WERI-Rb-1 (cell line): ENCODE measurements at regions not wholly inside any gene's neighbourhood (a gene's known extent, or its start where the extent isn't known, plus 50 kb on each side); places are given as distances from the start of the nearest gene placed in this dataset.

Experiments used
- DNase-seq: peaks from one replicate; pipeline ENCODE4 v3.0.0-alpha.2; 2020
- H3K27ac ChIP-seq: fragments of 250-450 bp; sonication (Bioruptor Pico); 2 replicates; pipeline ENCODE4 v1.5.1; 2020; ENCODE audit warnings: mild to moderate bottlenecking, moderate library complexity
- H3K27me3 ChIP-seq: fragments of 250-450 bp; sonication (Bioruptor Pico); 2 replicates; pipeline ENCODE4 v1.5.1; 2021; ENCODE audit warnings: mild to moderate bottlenecking, low read depth, moderate library complexity; ENCODE audit not compliant: insufficient read depth, severe bottlenecking
- H3K36me3 ChIP-seq: fragments of 250-450 bp; sonication (Bioruptor Pico); 2 replicates; pipeline ENCODE4 v1.5.1; 2020; ENCODE audit warnings: mild to moderate bottlenecking, moderate library complexity
- H3K4me3 ChIP-seq: 2 replicates; pipeline ENCODE4 v1.5.1; 2011; ENCODE audit warnings: low read depth, mild to moderate bottlenecking, control low read depth, low read length
- H3K9me3 ChIP-seq: fragments of 250-450 bp; sonication (Bioruptor Pico); 2 replicates; pipeline ENCODE4 v1.5.1; 2021; ENCODE audit warnings: mild to moderate bottlenecking, moderate library complexity; ENCODE audit not compliant: severe bottlenecking
- CTCF ChIP-seq: IDR thresholded peaks from 2 replicates; pipeline ENCODE4 v1.5.1; 2011; ENCODE audit warnings: low read depth, mild to moderate bottlenecking, control low read depth, inconsistent platforms, low read length

GRCh38 chr3:73820431-73820830 lies 195.7 kb upstream of the PDZRN3 start:
- Histone ChIP-seq H3K36me3 (no peaks in the 10 kb centered on the region), H3K27ac (no peak overlapping the region), H3K27me3 (no peaks in the 10 kb centered on the region), H3K9me3 (no peaks in the 10 kb centered on the region), H3K4me3 (no peak overlapping the region)
- no peak for DNase-seq
- TF ChIP-seq CTCF = no peak

GRCh38 chr3:73815966-73816365 lies 191.2 kb upstream of the PDZRN3 start:
- no peak for DNase-seq

GRCh38 chr3:73813692-73814292 lies 189.1 kb upstream of the PDZRN3 start:
- Histone ChIP-seq H3K27me3 (no peaks in the 10 kb centered on the region), H3K4me3 (no peak overlapping the region), H3K27ac (no peak overlapping the region), H3K36me3 (no peaks in the 10 kb centered on the region), H3K9me3 (no peaks in the 10 kb centered on the region)
- DNase-seq = no peak
- no peak for TF ChIP-seq CTCF

More at GRCh38 chr3:73815966-73816365, 191.2 kb upstream of the PDZRN3 start:
- H3K9me3 ChIP-seq = no peaks in the 10 kb centered on the region
- H3K36me3 ChIP-seq = no peaks in the 10 kb centered on the region
- H3K27me3 ChIP-seq = no peaks in the 10 kb centered on the region
- no peak overlapping the region for H3K27ac ChIP-seq
- no peak for TF ChIP-seq CTCF
- H3K4me3 ChIP-seq = no peak overlapping the region

GRCh38 chr3:73813291-73813690 lies 188.6 kb upstream of the PDZRN3 start:
- no peaks in the 10 kb centered on the region for H3K36me3 ChIP-seq
- H3K27me3 ChIP-seq = no peaks in the 10 kb centered on the region
- no peaks in the 10 kb centered on the region for H3K9me3 ChIP-seq
- H3K27ac ChIP-seq = no peak overlapping the region
- H3K4me3 ChIP-seq = no peak overlapping the region
- no peak for DNase-seq
- TF ChIP-seq CTCF = no peak

- no peaks in the 10 kb centered on the region for H3K36me3 ChIP-seq
- H3K4me3 ChIP-seq = no peak overlapping the region
- no peak for TF ChIP-seq CTCF
- H3K27ac ChIP-seq = no peak overlapping the region
- no peaks in the 10 kb centered on the region for H3K9me3 ChIP-seq
- no peak for DNase-seq
- H3K27me3 ChIP-seq = no peaks in the 10 kb centered on the region
Measured at GRCh38 chr3:73812054-73812453, 187.3 kb upstream of the PDZRN3 start.

GRCh38 chr3:73808862-73809509 lies 184.2 kb upstream of the PDZRN3 start:
- no peaks in the 10 kb centered on the region for H3K36me3 ChIP-seq
- DNase-seq = no peak
- no peak overlapping the region for H3K4me3 ChIP-seq
- H3K27me3 ChIP-seq = no peaks in the 10 kb centered on the region
- TF ChIP-seq CTCF = no peak
- H3K27ac ChIP-seq = no peak overlapping the region
- no peaks in the 10 kb centered on the region for H3K9me3 ChIP-seq
